ENCODE measurements at regions not wholly inside any gene's neighbourhood (a gene's known extent, or its start where the extent isn't known, plus 50 kb on each side); places are given as distances from the start of the nearest gene placed in this dataset.
A peak's percentile ranks its signal among the peaks of the same experiment; 100 is the strongest.

DNA sequence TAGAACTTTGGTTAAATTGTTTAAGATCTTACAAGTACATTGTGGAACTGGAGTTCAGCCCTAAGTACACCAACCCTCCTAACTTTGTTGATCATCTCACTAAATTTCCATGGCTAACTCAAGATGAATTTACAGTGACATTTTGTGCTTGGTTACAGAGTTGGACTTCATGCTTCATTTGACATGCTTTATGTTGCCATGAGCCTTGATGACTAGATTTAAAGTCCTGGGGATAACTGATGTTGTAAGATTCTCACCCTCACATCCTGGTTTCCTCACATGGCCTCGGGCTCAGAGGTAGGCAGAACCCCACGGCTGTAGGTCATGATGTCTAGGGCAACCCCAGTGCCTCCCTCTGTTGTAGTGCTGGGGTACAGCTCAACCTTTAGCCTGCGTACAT lies 397.2 kb upstream of the IGFBP3 start:
- H3K27ac ChIP-seq, result no peak overlapping the region
- POLR2A ChIA-PET (ENCODE audit: low non-redundant PET), result no interaction called here
- no peak for DNase-seq (ENCODE audit: low spot score)
- CTCF ChIA-PET, result interaction anchor here (0.6 kb wide), 1 partner anchor 44 kb away, joined by 3 read pairs; no protein-coding TSS in a partner anchor
- TF ChIP-seq, protein P1, sequence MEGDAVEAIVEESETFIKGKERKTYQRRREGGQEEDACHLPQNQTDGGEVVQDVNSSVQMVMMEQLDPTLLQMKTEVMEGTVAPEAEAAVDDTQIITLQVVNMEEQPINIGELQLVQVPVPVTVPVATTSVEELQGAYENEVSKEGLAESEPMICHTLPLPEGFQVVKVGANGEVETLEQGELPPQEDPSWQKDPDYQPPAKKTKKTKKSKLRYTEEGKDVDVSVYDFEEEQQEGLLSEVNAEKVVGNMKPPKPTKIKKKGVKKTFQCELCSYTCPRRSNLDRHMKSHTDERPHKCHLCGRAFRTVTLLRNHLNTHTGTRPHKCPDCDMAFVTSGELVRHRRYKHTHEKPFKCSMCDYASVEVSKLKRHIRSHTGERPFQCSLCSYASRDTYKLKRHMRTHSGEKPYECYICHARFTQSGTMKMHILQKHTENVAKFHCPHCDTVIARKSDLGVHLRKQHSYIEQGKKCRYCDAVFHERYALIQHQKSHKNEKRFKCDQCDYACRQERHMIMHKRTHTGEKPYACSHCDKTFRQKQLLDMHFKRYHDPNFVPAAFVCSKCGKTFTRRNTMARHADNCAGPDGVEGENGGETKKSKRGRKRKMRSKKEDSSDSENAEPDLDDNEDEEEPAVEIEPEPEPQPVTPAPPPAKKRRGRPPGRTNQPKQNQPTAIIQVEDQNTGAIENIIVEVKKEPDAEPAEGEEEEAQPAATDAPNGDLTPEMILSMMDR (conservative IDR thresholded peaks at IDR 0.05; ENCODE audit: low read depth), result no peak

DNA sequence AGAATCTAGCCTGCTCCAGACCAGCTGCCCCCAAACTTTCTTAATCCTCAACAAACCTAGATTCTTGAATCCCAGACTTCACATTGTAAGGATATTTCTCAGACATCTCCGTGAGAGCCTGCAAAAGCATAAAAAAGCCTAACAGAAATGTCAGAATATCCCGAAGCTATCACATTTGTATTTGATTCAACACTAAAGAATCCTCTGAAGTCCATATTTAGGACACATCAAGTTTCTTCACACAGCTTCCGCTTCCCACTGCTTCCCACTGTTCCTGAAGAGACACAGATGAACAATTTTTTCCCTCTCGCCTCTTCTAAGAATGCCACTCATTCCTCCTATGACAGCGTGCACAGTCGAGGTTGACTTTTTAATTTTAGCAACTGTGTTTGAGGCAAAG lies 396.2 kb upstream of the IGFBP3 start:
- CTCF ChIA-PET, result no interaction called here
- no peak for DNase-seq (ENCODE audit: low spot score)
- H3K27ac ChIP-seq, result no peak overlapping the region
- TF ChIP-seq, protein P1 (conservative IDR thresholded peaks at IDR 0.05; ENCODE audit: low read depth), result no peak
- POLR2A ChIA-PET (ENCODE audit: low non-redundant PET), result no interaction called here

DNA sequence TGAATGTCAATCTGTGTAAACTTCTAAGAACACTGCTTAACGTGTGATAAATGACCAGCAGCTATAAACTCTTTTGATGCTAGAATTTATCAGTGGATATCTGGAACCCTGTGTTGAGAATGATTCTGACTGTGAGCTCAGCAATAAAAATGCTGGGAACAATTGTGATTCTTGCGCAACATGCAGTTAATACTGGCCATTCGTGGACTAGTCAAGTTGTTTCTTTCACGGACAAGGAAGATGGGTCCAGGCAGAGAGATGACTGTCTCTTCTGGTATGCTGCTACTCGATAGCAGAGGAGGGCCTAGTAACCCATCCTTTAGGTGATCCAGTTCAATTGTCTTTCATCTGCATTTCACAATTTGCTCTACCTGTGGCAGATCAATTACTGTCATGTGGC lies 394.8 kb upstream of the IGFBP3 start:
- TF ChIP-seq, protein P1 (conservative IDR thresholded peaks at IDR 0.05; ENCODE audit: low read depth), result no peak
- H3K27ac ChIP-seq, result no peak overlapping the region
- DNase-seq (ENCODE audit: low spot score), result peak; percentile 26
- POLR2A ChIA-PET (ENCODE audit: low non-redundant PET), result no interaction called here
- CTCF ChIA-PET, result no interaction called here

DNA sequence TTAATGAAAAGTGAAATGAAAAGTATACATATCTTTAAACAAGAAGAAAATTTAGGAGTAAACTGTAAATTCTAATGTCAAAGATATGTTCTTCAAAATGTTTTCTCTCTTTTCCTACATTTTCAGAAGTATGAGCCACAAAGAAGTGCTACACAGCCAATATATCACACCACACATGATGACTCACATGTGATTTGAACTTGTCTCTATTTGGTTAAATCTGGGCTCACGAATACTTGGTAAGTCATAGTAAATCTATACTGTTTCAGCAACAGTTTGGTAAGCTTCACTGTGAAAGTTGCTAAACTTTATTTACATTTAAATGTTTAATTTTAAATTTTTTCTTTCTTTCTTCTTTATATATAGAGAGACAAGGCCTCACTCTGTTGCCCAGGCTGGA lies 380.6 kb upstream of the IGFBP3 start:
- ChIA-PET POLR2A (ENCODE audit: low non-redundant PET) (no interaction called here), CTCF (no interaction called here)
- TF ChIP-seq, protein P1 (conservative IDR thresholded peaks at IDR 0.05; ENCODE audit: low read depth), result no peak
- no peak overlapping the region for H3K27ac ChIP-seq
- no peak for DNase-seq (ENCODE audit: low spot score)

DNA sequence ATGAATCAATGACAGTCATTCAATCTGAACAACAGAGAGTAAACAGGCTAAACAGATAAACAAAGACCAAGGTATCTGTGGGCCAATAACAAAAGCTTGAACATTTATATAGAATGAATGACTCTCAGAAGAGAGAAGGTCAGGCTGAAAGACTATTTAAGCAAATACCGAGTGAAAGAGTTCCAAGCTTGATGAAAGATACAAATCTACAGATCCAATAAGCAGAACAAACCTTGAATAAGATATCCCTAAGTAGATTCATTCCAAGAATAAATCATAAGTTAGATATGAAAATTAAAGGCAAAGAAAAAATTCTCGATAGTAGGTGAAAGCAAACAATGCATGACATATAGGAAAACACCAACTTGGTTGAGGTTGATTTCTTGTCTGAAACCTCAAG lies 376.4 kb upstream of the IGFBP3 start:
- ChIA-PET CTCF (no interaction called here), POLR2A (ENCODE audit: low non-redundant PET) (no interaction called here)
- TF ChIP-seq, protein P1 (conservative IDR thresholded peaks at IDR 0.05; ENCODE audit: low read depth), result no peak
- no peak for DNase-seq (ENCODE audit: low spot score)
- no peak overlapping the region for H3K27ac ChIP-seq

DNA sequence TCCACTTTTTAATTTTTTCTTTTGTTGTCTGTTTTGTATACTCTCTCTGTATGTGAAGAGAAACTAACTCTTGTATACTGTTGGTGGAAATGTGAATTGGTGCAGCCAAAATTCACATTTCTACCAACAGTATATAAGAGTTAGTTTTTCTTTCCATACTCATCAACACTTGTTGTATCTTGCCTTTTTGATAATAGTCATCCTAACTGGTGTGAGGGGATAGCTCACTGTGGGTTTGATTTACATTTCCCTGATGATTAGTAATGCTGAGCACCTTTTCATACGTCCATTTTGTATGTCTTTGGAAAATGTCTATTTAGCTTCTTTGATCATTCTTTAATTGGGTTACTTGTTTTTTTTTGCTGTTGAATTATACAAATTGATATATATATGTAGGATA lies 375.5 kb upstream of the IGFBP3 start:
- TF ChIP-seq, protein P1 (conservative IDR thresholded peaks at IDR 0.05; ENCODE audit: low read depth), result no peak
- H3K27ac ChIP-seq, result no peak overlapping the region
- no peak for DNase-seq (ENCODE audit: low spot score)
- ChIA-PET CTCF (interaction anchor here (0.9 kb wide), 1 partner anchor 9 kb away, joined by 3 read pairs; no protein-coding TSS in a partner anchor), POLR2A (ENCODE audit: low non-redundant PET) (no interaction called here)

DNA sequence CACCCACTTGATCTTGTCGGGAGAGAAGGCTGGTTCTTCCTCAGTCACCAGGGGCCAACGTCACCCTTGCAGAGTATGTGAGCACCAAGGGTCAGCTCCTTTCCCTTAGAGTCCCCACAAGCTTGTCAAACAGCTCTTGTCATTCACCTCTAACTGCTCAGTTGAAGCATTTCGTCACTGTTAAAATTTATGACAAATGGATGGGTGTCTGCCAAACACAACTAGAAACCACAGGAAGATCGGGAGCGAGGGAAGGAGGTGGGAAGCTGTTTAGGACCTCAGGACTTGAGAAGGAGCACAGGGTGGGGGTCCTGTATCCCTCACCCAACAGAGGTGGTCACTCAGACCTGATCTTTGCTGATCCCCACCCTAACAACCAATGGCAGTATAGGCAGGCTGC lies 373.3 kb upstream of the IGFBP3 start:
- POLR2A ChIA-PET (ENCODE audit: low non-redundant PET), result no interaction called here
- CTCF ChIA-PET, result no interaction called here
- TF ChIP-seq, protein P1 (conservative IDR thresholded peaks at IDR 0.05; ENCODE audit: low read depth), result no peak
- no peak for DNase-seq (ENCODE audit: low spot score)
- H3K27ac ChIP-seq, result no peak overlapping the region

Data from RWPE1 (cell line).